ENCODE measurements at regions not wholly inside any gene's neighbourhood (a gene's known extent, or its start where the extent isn't known, plus 50 kb on each side); places are given as distances from the start of the nearest gene placed in this dataset.
A peak's percentile ranks its signal among the peaks of the same experiment; 100 is the strongest.

- TF ChIP-seq REST (IDR thresholded peaks at IDR 0.05; ENCODE audit: insufficient read depth in 1 of 2, low read depth in 2 of 2, low read length in 2 of 2) = no peak
- no peak for TF ChIP-seq TAF1 (IDR thresholded peaks at IDR 0.05; ENCODE audit: borderline replicate concordance, insufficient read depth, low read length)
- no peak for TF ChIP-seq POLR2AphosphoS5 (IDR thresholded peaks at IDR 0.05; ENCODE audit: low read depth, low read length)
- TF ChIP-seq SIN3A (IDR thresholded peaks at IDR 0.05; ENCODE audit: borderline replicate concordance, insufficient read depth, low read length) = no peak
- TF ChIP-seq FOXP2 (optimal IDR thresholded peaks at IDR 0.05; ENCODE audit: borderline replicate concordance, extremely low read depth, extremely low read length, insufficient read depth) = peak; percentile 48
Measured at GRCh38 chr7:46746695-46747687, 825.9 kb upstream of the IGFBP3 start.
